ENCODE measurements at regions not wholly inside any gene's neighbourhood (a gene's known extent, or its start where the extent isn't known, plus 50 kb on each side); places are given as distances from the start of the nearest gene placed in this dataset.

DNA sequence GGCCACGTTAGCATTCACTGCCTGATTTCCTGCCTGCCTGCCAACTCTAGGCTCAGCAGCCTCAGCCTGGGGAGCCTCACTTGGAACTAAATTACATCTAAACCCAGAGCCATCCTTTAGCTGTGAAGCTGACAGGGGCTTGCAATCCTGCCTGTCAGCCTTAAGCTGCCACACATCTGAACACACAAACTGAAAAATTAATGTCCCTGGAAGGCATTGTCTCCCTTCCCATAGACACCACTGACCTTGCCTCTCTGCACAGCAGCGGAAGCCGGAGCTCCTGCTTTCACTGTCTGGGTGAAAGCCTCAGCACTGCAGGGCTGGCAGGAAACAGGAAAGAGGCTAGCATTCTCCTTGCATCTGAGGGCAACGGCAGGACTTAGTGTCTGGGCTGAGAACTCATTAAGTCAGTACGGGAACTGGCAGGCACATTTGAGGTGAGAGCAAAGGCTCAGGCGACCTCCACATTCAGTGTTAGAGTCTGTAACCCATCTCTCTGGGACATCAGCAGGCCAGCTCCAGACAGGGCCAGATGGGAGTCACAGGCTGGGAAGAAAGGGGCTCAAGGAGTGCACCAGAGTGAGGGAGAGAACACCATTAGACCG lies 452.4 kb upstream of the C16orf82 start:
- TF ChIP-seq, protein P1, sequence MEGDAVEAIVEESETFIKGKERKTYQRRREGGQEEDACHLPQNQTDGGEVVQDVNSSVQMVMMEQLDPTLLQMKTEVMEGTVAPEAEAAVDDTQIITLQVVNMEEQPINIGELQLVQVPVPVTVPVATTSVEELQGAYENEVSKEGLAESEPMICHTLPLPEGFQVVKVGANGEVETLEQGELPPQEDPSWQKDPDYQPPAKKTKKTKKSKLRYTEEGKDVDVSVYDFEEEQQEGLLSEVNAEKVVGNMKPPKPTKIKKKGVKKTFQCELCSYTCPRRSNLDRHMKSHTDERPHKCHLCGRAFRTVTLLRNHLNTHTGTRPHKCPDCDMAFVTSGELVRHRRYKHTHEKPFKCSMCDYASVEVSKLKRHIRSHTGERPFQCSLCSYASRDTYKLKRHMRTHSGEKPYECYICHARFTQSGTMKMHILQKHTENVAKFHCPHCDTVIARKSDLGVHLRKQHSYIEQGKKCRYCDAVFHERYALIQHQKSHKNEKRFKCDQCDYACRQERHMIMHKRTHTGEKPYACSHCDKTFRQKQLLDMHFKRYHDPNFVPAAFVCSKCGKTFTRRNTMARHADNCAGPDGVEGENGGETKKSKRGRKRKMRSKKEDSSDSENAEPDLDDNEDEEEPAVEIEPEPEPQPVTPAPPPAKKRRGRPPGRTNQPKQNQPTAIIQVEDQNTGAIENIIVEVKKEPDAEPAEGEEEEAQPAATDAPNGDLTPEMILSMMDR (conservative IDR thresholded peaks at IDR 0.05; ENCODE audit: low read depth, low read length), result no peak
- TF ChIP-seq EZH2 (IDR thresholded peaks at IDR 0.05; ENCODE audit: borderline replicate concordance, low read depth, low read length, poor library complexity, severe bottlenecking), result no peak
